ENCODE measurements at regions not wholly inside any gene's neighbourhood (a gene's known extent, or its start where the extent isn't known, plus 50 kb on each side); places are given as distances from the start of the nearest gene placed in this dataset.

DNA sequence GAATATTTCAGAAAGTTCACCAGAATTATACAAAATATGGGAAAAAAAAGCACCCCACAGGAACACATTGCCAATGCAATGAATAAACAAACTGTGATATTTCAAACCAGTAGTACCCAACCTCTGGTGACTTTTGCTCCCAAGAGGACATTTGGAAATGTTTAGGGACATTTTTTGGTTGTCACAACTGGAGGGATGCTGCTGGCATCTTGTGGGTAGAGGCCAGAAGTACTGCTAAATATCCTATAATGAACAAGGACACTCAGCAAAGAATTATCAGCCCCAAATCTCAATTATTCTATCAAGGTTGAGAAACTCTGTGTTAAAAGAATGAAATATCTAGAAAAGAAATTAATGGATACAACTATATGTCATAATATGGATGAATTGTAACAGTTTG is 1334.4 kb upstream of the FLRT2 start:
- no peak for DNase-seq (ENCODE audit: low read depth in 2 of 3, low spot score in 2 of 3)

DNA sequence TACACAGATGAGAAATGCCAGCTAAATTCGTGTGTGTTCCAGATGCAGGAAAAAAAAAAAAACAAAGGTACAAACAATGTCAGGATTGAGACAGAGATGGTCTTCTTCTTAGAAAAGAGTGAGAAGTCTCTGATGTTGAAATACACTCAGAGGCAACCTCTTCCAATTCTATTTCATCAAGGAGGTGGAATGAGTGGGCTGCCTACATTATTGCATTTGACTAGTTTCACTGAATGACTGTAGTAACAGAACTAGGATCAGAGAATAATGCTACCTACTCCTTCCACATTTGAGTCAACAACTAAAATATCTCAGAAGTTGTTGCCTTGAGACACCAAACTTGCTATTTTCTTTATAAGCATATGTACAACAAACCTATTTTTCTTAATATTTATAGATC is 1332.2 kb upstream of the FLRT2 start:
- DNase-seq (ENCODE audit: low read depth in 2 of 3, low spot score in 2 of 3) = no peak

DNA sequence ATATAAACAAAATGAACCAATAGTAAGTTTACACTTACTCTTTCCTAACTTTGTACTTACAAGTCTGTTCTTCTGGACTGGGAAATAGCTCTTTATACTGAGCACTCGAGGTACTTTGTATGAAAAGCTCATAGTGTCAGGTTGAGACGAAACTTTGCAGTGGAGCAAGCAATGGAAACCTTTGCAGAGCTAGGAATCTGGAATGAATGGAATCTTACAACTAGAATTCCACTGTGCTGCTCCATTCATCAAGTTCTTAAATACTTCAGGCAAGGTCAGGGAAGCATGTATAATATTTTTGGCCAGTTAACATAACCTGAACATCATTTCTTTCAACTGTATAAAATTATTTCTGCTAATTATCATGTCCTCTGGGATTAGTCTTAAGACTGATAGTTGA is 1327.5 kb upstream of the FLRT2 start:
- no peak for DNase-seq (ENCODE audit: low read depth in 2 of 3, low spot score in 2 of 3)

DNA sequence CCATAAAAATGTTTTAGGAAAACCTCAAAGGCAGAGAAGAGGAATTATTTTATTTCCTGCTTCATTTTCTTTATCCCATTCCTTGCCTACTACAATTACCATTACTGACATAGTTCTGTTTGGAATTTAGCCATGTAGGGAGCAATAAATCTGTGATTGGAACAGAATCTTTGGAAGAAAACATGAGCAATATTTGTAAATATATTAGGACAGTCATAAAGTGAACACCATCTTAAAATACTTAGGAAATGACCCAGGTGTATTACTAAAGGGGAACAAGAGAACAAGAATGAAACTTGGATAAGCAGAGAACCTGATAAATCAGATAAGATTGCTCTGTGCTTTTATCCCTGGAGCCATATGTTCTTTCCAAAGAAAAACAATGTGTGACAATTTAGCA is 1326.0 kb upstream of the FLRT2 start:
- DNase-seq (ENCODE audit: low read depth in 2 of 3, low spot score in 2 of 3) = no peak

DNA sequence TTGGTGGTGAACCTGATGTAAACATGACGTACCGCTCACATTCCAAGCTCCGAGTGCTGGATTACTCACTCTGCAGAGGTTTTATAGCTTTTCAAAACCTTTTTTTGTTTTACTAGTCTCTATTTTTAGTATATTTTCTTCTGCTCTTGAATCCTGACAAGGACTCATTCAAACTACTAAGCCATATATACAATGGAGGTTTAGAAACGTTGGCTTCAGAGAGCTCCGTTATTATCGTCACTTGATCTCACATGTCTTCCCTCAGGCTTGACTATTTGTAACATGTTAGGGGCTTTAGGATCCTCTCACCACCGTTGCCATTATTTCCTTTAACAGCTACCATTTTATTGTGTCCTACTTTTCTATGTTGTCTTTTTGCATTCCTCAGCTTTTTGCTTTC is 1321.5 kb upstream of the FLRT2 start:
- no peak for DNase-seq (ENCODE audit: low read depth in 2 of 3, low spot score in 2 of 3)

DNA sequence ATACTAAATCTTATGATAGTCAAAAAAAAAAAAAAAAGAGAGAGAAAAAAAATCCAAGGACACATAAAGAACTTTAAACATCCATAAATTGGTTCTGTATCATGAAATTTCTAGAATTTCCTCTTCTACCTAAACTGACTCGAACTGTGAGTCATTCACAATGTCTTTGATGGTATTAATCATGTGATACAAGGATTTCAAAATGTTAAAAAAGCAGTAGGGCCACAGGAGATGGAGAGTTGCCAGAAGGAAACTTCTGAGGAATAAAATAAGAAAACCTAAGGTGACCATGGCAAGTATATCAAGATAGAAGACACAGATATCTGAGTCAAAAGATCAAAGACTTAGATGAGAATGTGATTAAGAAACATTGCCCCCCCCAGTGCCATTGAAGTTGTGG is 1320.9 kb upstream of the FLRT2 start:
- DNase-seq (ENCODE audit: low read depth in 2 of 3, low spot score in 2 of 3) = no peak

DNA sequence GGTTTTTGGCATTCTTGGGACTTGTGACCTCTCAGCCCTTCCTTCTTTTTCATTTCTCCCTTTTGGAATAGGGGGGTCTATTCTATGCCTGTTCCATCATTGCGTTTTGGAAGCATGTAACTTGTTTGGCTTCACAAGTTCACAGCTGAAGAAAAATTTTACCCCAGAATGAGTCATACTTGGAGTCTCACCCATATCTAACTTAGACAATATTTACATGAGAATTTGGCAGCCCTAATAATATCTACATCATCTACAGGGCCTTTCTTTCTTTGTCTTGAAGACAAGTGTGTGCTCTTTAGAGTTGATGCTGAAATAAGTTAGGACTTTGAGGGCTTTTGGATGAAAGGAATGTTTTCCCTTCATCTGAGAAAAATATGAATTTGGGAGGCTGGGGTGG is 1312.9 kb upstream of the FLRT2 start:
- DNase-seq (ENCODE audit: low read depth in 2 of 3, low spot score in 2 of 3) = no peak

DNA sequence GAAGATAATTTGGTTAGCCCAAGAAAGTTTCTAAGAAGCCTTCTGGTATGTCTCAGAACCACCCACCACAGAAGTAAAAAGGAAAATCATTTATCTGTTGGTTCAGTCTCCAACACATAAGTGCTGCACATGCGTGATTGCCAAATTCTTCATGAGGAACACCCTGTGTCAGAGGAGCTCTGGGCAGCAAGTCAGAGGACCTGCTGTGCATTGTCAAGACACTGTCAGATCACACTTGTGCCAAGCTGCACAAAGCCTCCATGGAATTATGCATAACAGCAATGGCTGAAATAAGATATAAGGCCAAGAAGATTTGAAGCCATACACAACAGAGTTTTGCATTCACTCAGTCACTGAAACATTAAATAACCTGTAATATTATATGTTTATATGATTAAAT is 1304.7 kb upstream of the FLRT2 start:
- DNase-seq (ENCODE audit: low read depth in 2 of 3, low spot score in 2 of 3) = no peak

DNA sequence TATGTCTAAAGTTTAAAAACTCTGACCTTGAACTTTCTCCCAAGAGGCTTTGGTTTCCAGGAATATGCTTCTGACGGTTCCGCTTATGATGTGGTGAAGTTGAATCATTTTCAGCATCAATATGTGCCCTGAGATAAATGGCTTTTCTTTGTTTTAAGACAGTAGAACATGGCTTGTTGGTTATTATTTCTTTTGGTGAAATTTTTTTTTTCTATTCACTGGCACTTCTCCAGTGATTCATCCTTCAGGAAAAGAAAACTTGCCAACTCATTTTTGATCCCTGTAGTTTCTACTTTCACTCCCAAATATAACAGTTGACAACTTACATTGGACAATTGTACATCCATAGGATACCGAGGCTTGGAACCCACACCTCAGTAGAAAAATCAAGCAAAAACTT is 1301.2 kb upstream of the FLRT2 start:
- DNase-seq (ENCODE audit: low read depth in 2 of 3, low spot score in 2 of 3) = no peak

DNA sequence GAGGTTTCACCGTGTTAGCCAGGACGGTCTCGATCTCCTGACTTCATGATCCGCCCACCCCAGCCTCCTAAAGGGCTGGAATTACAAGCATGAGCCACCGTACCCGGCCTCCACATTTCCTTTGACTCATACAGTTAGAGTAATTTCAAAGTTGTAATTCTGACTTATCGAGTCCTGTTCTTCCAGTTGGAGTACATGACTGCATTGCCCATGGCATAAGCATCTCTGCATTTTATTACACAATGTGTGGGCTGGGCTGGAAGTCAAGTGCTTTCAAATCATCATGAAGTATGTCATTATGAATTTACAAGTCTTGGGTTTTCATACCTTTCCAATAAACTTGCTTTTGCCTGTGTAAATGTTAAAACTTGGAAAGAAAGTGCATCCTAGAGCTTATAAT is 1295.7 kb upstream of the FLRT2 start:
- no peak for DNase-seq (ENCODE audit: low read depth in 2 of 3, low spot score in 2 of 3)

DNA sequence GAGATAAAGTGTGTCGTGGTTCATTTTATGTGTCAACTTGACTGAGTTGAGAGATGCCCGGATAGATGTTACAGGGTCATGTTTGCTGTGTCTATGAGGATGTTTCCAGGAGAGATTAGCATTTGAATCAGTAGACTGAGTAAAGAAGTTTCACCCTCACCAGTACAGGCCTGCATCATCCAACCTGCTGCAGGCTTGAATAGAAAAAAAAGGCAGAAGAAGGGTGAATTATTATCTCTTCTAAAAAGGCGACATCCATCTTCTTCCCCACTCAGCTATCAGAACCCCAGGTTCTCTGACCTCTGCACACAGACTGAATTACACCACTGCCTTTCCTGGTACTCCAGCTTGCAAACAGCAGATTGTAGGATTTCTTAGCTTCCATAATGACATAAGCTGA is 1293.7 kb upstream of the FLRT2 start:
- no peak for DNase-seq (ENCODE audit: low read depth in 2 of 3, low spot score in 2 of 3)

DNA sequence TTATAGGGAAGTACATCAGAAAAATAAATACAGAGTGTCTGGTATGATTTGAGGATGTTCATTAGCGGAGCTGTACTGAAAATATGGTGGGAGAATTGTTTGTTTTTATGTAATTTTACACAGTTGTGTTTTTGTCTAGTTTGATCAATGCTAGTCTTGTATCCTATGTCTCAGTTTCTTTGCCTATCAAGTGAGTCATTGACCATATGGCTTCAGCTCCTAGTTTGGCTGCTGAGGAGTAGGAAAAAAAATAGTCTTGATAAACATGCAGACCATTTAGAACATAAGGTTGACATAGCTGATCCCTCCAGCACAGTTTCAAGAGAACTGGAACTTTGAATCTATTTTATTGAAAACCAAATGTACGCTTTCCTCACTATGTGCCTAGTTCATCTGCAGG is 1292.1 kb upstream of the FLRT2 start:
- DNase-seq (ENCODE audit: low read depth in 2 of 3, low spot score in 2 of 3) = no peak

DNA sequence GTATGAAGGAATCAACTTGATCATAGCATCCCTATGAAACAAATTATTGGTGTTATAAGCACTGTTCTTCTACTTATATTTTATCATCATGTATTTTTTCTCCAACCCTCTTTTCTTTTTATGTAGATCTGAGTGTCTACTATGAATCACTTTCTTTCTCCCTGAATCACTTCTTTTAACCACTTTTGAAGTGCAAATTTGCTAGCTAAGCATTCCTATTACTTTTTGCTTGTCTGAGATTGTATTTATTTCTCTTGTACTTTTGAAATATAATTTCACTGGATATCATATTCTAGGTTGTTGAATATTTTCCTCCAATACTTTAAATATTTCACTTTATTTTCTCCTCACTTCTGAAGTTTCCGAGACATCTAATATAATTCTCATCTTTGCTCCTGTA is 1282.3 kb upstream of the FLRT2 start:
- DNase-seq (ENCODE audit: low read depth in 2 of 3, low spot score in 2 of 3) = no peak

DNA sequence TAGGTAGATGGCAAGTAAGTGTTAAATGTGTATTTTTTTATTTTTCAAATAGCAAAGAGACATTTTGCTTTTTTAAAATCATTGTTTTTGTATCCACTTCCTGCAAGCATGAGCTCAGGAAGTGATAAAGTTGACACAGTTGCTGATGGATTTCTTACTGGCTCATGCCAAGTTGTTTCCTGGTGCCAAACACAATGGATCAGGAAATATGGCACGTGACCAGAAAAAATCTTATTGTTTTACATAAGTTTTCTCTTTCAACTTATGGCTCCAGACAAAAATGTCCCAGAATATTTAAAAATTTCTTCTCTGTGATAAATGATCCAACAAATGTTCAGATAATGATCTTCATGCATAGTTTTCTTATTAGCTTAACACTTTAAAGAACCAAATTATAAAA is 1279.1 kb upstream of the FLRT2 start:
- DNase-seq (ENCODE audit: low read depth in 2 of 3, low spot score in 2 of 3) = no peak

DNA sequence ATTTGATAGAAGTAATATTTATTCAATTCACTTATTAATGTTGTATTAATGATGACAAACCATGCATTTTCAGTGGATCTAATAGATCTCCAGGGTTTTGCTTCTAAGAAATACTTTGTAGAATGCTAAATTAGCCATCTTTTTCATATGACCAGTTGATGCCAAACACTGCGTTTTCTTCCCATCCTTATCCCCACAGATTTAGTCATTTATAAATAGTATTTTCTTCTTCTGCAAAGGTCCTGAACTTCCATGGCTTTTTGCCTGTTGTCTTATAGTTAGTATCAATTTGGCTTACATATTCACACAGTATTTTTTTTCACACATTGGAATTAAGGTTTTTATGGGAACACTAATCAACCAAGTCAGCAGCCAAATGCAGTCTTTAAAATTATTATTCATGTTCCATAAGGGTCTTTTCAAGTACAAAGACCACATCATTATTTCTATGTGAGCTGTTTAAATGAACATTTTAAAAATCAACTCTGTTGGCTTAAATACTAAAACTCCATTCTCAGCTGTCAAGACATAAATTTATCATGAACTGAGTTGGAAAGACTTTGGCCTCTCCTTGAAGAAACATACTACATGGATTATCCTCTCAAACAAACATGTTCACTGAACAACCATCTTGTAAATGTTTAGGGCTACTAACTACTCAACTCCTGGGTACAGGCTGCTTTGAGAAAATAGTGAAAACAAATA is 1278.4 kb upstream of the FLRT2 start:
- no peak for DNase-seq (ENCODE audit: low read depth in 2 of 3, low spot score in 2 of 3)

DNA sequence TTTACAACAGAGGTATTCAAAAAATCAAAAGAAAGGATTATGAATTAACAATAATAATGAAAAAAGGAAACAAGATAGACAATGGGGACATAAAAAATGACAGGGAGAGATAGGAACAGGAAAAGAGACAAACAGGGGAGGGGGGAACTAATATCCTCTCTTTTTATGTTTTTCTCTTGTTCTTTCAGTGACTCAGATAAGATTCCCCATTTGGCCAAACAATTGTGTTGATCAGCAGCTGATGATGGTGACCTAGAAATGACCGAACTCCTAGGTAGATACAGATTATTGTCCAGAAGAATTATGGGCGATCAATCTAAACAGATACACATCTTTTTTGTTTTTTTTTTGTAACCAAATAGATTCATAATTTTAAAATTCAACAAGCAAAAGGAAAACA is 1277.2 kb upstream of the FLRT2 start:
- no peak for DNase-seq (ENCODE audit: low read depth in 2 of 3, low spot score in 2 of 3)

DNA sequence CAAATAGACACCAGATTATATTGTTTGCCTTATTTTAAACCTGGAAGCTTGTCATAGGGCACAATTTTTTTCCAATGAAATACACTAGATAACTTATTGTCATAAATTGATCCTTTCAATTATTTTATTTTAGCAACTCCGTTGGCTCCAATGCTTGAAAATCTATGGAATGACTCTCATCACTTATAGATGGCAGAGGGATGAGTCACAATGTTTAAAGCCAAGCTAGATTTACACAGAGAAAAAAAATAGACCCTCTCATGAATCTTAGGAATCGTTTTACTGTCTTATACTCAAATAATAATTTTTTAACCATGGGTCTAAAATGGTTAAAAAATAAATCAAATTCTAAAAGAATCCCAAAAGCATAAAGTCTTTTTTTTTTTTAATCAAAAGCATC is 1276.6 kb upstream of the FLRT2 start:
- DNase-seq (ENCODE audit: low read depth in 2 of 3, low spot score in 2 of 3) = no peak

DNA sequence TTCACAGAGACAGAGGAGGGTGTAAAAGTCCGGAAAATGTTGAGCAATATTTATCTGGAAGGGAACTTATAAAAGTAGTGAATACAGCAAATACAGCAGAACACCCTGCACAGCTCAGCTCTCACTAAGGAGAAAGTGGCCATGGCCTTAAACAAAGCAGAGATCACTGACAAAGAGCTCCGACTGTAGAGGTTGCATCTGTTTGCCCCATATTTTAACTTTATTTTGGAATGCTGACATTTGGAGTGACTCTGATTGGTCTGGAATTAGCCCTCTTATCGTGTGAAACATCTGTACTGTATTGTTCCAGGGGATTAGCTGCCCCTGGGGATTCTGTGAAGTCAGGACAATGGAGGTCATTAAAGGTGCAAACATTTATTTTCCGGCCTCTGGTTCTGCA is 1275.7 kb upstream of the FLRT2 start:
- DNase-seq (ENCODE audit: low read depth in 2 of 3, low spot score in 2 of 3) = no peak

DNA sequence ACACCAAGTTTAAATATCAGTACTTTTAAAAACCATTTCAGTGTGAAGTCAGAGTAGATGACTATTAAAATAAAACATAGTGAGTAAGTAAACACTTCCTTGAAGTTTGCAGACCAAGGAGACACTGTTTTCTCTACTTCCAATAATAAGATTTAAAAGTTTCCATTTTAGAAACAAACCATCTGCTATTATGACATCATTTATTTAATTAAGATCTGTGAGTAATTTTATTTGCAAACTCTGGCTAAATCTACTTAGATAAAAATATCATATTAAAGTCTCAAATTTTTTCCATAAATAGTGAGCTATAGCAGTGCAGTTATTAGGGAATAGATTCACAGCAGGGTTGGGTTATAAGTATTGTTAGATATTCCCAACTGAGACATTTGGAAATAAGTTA is 1267.0 kb upstream of the FLRT2 start:
- DNase-seq (ENCODE audit: low read depth in 2 of 3, low spot score in 2 of 3) = no peak

DNA sequence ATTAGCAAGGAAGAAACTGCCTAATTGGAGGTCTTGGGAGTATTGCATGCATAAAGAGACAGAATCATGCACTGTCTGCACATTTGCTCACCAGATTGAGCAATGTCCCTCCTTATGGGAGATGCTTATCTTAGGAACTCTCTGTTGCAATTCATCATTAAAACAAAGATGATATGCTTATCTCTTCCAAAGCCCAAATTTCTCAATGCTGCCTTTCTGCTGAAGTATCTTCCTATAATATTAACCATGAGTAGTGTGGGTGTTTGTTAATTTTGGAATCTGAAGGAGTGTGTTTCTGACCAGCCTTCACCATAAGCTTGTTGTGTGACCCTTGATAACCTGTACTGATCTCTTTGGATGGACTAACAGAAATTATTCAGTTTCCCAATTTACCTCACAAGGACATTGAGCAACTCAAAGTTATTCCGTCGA is 1257.6 kb upstream of the FLRT2 start:
- no peak for DNase-seq (ENCODE audit: low read depth in 2 of 3, low spot score in 2 of 3)

DNA sequence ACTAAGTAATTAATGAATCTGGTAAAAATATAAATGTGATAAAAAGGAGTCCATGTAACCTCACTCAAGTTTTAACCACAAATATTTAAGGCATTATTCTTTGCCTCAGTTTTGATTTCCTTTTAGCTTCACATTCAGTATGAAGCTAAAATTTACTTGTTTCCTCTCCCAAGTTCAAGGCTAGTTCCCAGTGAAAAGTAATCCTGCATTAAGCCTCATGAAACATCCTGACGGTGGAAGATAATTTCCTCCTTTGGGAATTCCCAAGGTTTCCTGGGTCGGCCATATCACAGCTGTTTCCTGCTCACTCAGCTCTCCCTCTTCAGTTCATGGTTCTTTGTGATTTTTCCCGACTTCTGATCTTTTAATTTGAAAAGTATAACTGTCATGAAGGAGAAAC is 1256.8 kb upstream of the FLRT2 start:
- DNase-seq (ENCODE audit: low read depth in 2 of 3, low spot score in 2 of 3) = no peak

DNA sequence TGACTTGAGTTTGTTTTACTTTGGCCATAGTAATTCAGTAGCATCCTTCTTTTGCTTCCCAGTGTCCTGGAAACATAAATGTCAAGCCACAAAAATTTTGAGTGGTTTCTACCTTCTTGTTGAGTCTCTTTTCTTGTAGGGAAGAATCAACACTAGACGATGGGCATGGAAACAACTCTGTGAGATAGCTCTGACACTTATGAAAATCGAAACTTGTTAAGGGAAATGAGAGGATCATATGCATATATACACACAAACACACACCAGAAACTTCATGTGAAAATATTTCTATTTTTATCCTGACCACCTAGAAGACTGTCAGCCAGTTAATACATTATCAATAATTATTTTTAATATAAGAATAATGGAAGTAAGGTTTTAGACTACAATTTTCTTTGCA is 1247.3 kb upstream of the FLRT2 start:
- DNase-seq (ENCODE audit: low read depth in 2 of 3, low spot score in 2 of 3) = no peak

DNA sequence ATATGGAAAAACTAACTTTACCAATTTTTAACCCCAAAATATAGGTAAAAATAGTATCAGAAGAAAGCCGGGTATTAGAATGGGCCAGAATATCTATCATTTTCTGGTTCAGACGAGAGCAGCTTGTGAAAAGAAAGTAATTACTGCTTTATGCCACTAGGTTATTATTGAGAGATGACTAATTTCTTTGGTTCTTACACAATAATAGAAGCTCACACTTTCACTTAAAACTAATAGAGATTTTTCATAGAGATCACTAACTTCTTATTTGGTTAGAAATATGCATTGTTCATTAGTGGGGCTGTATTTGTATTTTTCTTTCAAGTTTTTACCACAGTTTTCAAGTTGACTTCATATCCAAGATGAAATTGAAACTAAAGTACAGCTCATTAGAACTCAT is 1241.2 kb upstream of the FLRT2 start:
- DNase-seq (ENCODE audit: low read depth in 2 of 3, low spot score in 2 of 3) = no peak

DNA sequence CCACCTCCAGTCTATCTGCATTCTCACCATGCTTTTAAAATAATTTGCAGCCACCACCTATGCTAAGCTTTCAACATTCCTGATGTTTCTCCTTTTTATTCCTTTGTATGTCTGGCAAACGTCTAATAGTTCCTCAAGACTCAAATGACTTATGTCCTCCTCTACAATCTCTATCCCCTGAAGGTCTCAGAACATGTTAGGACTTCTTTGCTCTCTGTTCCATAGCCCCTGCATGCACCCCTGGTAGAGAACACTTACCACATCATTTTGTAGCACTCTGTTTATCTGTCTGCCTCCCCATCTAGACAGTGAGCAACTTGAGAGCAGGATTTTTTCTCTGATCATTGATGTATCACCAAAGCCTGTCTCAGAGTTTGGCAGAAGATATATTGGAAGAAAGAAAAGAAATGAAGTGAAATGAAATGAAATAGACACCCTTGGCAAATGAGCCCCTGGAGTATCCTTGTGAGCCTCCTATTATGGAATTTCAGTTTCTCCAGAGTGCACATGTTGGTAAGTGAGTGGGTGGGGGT is 1231.2 kb upstream of the FLRT2 start:
- DNase-seq (ENCODE audit: low read depth in 2 of 3, low spot score in 2 of 3) = no peak

Data from activated CD8-positive, alpha-beta memory T cell treated with anti-CD3 and anti-CD28 coated beads for 48 hours (primary cell).